ENCODE measurements at regions not wholly inside any gene's neighbourhood (a gene's known extent, or its start where the extent isn't known, plus 50 kb on each side); places are given as distances from the start of the nearest gene placed in this dataset.

- TF ChIP-seq CTCF (IDR thresholded peaks at IDR 0.05) (no peak), POLR2A (IDR thresholded peaks at IDR 0.05) (no peak)
Observed at GRCh38 chr5:6090838-6091237, 287.5 kb downstream of the MED10 start.
